Endothelial cell of umbilical vein (primary cell): ENCODE measurements at regions not wholly inside any gene's neighbourhood (a gene's known extent, or its start where the extent isn't known, plus 50 kb on each side); places are given as distances from the start of the nearest gene placed in this dataset.

Experiments used
- JUN ChIP-seq: IDR thresholded peaks from 2 replicates; pipeline ENCODE4 v1.6.1; 2011; ENCODE audit warnings: borderline replicate concordance, low read depth; ENCODE audit not compliant: insufficient read length, insufficient read depth
- POLR2AphosphoS5 ChIP-seq: IDR thresholded peaks from 2 replicates; pipeline ENCODE4 v1.6.1; 2012; ENCODE audit warnings: low read depth, mild to moderate bottlenecking, control low read depth, low read length, moderate library complexity; ENCODE audit not compliant: insufficient read depth
- TF ChIP-seq, protein P1 (sequence below), 2 donors: IDR thresholded peaks; 1 replicate in 1 of 2; 2 replicates in 1 of 2; pipeline ENCODE4 v1.5.1; 2011; ENCODE audit warnings: low read length in 2 of 2, mild to moderate bottlenecking in 2 of 2, moderate library complexity in 2 of 2, control low read depth in 1 of 2, inconsistent platforms in 1 of 2, low read depth in 1 of 2; ENCODE audit not compliant: insufficient read depth in 1 of 2; ENCODE audit errors: extremely low read depth in 1 of 2

DNA sequence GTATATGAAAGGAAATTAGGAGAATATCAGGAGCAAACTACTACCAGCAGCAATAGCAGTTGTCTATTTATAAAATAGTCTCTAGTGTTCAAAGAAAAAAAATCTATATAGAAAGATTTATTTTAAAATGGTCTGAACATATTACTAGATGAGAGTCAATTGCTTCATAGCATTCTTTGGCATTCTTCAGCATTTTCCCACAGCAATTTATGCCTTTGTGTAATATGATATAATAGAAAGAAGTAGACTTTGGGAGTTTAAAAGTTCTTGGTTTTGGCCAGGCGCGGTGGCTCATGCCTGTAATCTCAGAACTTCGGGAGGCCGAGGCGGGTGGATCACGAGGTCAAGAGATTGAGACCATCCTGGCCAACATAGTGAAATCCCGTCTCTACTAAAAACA is 157.0 kb upstream of the PLN start:
- TF ChIP-seq JUN (no peak), POLR2AphosphoS5 (no peak)
- TF ChIP-seq, protein P1, sequence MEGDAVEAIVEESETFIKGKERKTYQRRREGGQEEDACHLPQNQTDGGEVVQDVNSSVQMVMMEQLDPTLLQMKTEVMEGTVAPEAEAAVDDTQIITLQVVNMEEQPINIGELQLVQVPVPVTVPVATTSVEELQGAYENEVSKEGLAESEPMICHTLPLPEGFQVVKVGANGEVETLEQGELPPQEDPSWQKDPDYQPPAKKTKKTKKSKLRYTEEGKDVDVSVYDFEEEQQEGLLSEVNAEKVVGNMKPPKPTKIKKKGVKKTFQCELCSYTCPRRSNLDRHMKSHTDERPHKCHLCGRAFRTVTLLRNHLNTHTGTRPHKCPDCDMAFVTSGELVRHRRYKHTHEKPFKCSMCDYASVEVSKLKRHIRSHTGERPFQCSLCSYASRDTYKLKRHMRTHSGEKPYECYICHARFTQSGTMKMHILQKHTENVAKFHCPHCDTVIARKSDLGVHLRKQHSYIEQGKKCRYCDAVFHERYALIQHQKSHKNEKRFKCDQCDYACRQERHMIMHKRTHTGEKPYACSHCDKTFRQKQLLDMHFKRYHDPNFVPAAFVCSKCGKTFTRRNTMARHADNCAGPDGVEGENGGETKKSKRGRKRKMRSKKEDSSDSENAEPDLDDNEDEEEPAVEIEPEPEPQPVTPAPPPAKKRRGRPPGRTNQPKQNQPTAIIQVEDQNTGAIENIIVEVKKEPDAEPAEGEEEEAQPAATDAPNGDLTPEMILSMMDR (IDR thresholded peaks at IDR 0.05; ENCODE audit: extremely low read depth in 1 of 2, insufficient read depth in 1 of 2, low read depth in 1 of 2, low read length in 2 of 2) = no peak
